ENCODE measurements at regions not wholly inside any gene's neighbourhood (a gene's known extent, or its start where the extent isn't known, plus 50 kb on each side); places are given as distances from the start of the nearest gene placed in this dataset.

DNA sequence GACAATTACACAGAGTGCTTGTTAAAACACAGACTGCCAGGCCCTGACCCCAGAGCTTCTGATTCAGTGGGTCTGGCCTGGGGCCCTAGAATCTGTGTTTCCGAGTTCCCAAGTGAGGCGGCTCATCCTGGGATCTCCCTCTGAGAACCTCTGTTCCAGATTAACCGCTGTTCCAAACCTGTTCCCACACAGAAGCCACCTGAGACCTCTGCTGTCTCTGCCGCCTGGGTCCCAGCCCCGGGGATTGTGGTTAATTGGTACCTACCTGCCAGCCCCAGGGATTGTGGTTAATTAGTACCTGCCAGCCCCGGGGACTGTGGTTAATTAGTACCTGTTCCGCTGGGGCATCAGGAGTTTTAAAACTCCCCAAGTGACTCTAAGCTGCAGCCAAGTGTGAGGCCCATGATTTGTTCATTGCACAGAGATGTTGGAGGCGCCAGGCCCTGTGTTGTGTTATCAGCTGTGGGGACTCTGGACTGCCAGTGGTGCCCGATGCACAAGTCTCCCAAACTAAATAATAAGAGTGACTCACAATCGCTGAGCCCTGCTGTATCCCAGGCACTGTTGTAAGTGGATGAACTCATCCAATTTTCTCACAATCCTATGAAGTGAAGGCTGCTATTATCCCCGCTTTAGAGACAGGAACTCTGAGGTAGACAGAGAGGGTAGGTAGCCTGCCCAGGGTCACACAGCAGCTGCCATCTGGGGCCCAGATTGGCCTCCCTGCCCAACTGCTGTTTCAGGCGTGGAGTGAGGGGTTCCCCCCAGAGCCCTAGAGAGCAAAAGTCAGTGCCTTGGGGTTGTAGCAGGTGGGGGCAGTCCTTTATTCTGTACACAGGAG lies 219.7 kb downstream of the IRF8 start:
- CTCF ChIA-PET = no interaction called here

More for the DNA sequence above, 219.7 kb downstream of the IRF8 start:
- DNase-seq (ENCODE audit: low read depth, low spot score) (no peak), FAIRE-seq (no peak)
- Histone ChIP-seq H3K79me2 (ENCODE audit: control insufficient read depth, insufficient read depth, low read length) (no peaks in the 10 kb centered on the region), H3K4me1 (ENCODE audit: control insufficient read depth, extremely low read depth, insufficient read depth, low read length) (no peaks in the 10 kb centered on the region), H3K9ac (replicated peaks; ENCODE audit: extremely low read depth, insufficient read depth, low read length) (no peak overlapping the region), H3K27ac (ENCODE audit: insufficient read depth, low read depth, low read length) (no peak overlapping the region), H3K27me3 (ENCODE audit: control insufficient read depth in 2 of 2, insufficient read depth in 2 of 2, low read length in 2 of 2) (peaks cover 3 to 4% of the 10 kb centered on the region in 2 experiments), H2AFZ (ENCODE audit: low read depth, low read length) (no peak overlapping the region), H3K4me3 (replicated peaks in 1 of 3; ENCODE audit: insufficient read depth in 1 of 3, low read depth in 1 of 3, low read length in 3 of 3) (no peak overlapping the region), H4K20me1 (replicated peaks; ENCODE audit: control insufficient read depth, extremely low read depth, insufficient read depth, low read length) (no peaks in the 10 kb centered on the region), H3K9me3 (replicated peaks; ENCODE audit: control insufficient read depth, insufficient read depth, low read length) (no peaks in the 10 kb centered on the region), H3K9me1 (replicated peaks; ENCODE audit: control insufficient read depth, extremely low read depth, insufficient read depth, low read length) (no peaks in the 10 kb centered on the region), H3K36me3 (ENCODE audit: control insufficient read depth in 2 of 2, extremely low read depth in 1 of 2, insufficient read depth in 2 of 2, low read length in 2 of 2) (no peaks in the 10 kb centered on the region), H3K4me2 (ENCODE audit: insufficient read depth, low read length) (no peak overlapping the region)
- no TSS peak for BruUV-seq (replicated peaks)
- dilution Hi-C loops (cut with MboI; ENCODE audit: extremely low pct_ligation_motif_present, low sequenced_read_pairs) = no loop called here
- no peak for TF ChIP-seq FOS (IDR thresholded peaks at IDR 0.05; ENCODE audit: borderline replicate concordance, insufficient read depth, low read length)
- TF ChIP-seq CTCF (IDR thresholded peaks at IDR 0.05; ENCODE audit: extremely low read depth in 1 of 2, insufficient read depth in 1 of 2, low read depth in 1 of 2, low read length in 2 of 2) = no peak
- TF ChIP-seq POLR2A (IDR thresholded peaks at IDR 0.05; ENCODE audit: low read depth, low read length) = no peak
- no peak for TF ChIP-seq POLR2AphosphoS5 (IDR thresholded peaks at IDR 0.05; ENCODE audit: insufficient read depth, low read depth, low read length)
- no peak for TF ChIP-seq MYC (IDR thresholded peaks at IDR 0.05; ENCODE audit: low read depth, low read length)
- no peak for TF ChIP-seq MAX (IDR thresholded peaks at IDR 0.05; ENCODE audit: insufficient read depth, insufficient read length)
- no peak for TF ChIP-seq EZH2 (IDR thresholded peaks at IDR 0.05; ENCODE audit: borderline replicate concordance, low read depth, low read length, severe bottlenecking)
- no peak for TF ChIP-seq JUN (IDR thresholded peaks at IDR 0.05; ENCODE audit: borderline replicate concordance, insufficient read depth, insufficient read length, low read depth)
- TF ChIP-seq GATA2 (IDR thresholded peaks at IDR 0.05; ENCODE audit: insufficient read depth, insufficient read length, low read depth, low read length) = no peak
- POLR2A ChIA-PET = no interaction called here
- intact Hi-C loops (cut with micrococcal nuclease) = no loop called here

All from endothelial cell of umbilical vein (primary cell).